ENCODE measurements at regions not wholly inside any gene's neighbourhood (a gene's known extent, or its start where the extent isn't known, plus 50 kb on each side); places are given as distances from the start of the nearest gene placed in this dataset.

DNA sequence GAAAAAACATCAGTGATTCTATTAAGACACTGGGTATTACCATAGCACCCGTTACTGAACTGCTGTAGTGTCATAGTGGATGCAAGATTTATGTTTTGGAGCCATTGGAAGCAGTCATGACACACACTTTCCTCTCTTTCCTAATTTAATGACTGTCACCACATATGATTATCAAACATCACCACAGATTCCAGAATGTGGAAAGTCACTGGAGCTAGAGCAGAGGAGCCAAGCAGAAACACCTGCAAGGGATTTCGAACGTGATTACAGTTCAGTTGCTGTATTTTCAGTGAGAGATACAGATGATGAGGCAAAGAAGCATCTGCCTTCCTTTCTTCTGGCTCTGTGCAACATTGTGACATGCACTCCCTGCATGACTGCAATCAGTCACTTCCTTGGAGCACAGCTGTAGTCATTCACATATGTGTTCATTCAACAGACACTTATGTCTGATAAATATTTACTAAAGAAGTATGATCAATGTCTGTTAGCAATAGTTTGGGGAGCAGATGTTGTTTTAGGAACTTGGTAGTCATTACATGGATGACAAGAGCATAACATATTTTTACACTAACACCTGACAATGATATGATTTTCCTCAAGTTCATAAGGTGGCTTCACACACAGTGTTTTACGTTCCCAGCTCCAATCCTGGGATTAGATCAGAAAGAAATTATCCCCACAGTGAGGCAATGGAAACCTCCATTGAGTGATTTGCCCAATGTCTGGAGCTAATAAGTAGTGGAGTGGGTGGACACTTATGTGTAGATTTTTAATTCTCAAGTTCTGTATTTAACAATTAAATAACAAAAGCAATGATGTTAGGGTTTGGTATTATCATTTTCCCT is 416.6 kb downstream of the PLCL1 start:
- TF ChIP-seq CTCF (IDR thresholded peaks at IDR 0.05) (no peak), POLR2A (IDR thresholded peaks at IDR 0.05) (no peak)
